GM19372 (cell line): ENCODE measurements at regions not wholly inside any gene's neighbourhood (a gene's known extent, or its start where the extent isn't known, plus 50 kb on each side); places are given as distances from the start of the nearest gene placed in this dataset.
"Not testable (repeated sequence)": the region's sequence is repeated elsewhere in the genome, so short reads cannot be mapped to it uniquely, and the experiment has no call there.

Source experiments
- ATAC-seq: cut with Tn5 transposase; IDR thresholded peaks from one replicate; pipeline ENCODE4 v1.9.1; 2021; ENCODE audit warnings: mild to moderate bottlenecking, low read depth, moderate library complexity; ENCODE audit not compliant: unreplicated experiment

DNA sequence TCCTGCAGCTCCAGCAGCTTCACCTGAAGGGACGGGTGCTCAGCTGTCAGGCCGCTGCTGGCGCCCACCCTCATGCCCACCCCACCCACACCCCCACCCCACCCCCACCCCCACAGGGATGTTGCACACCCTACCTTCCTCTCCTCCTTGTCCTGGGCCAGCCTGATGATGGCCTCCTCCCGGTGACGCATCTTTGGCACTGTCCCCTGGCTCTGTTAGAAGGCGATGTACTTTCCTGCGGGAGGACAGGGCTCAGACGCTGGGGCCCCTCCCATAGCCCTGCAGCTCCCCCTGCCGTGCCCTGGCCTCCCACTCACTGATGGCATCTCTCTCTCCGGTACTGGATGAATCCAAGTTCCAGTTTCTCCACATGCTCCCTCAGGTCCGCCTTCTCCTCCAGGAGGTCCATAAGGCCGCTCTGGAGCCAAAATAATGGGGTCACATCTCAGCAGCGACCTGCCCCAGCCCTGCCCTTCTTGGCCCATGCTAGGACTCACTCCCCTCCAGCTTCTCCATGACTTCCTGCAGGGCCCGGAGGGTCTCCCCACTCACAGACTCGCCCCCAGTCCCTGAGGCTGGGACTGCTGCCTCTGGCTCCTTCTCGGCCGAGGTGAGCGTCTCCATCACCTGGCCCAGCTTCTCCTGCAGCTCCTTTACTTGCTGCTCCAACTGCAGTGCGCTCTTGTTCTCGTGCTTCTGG is 55.2 kb downstream of the GOLGA8B start:
- not testable (repeated sequence) for ATAC-seq

DNA sequence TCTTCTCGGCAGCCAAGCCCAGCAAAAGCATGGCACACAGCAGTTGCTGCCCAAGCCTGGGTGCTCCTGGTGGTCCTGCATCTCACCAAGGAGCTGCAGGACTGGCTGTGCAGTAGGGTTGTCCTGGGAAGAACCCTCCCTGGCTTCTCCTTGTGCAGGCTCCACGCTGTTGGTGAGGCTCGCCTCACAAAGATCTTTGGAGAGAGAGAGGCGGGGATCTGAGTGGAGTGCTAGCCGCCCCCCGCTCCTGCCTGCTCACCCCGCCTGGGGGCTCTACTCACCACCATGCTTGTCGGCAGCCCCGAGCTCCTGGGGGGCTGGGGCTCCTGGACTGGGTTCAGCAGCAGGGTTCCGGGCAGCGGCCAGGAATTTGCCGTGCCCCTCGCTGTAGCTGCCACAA is 55.8 kb downstream of the GOLGA8B start:
- not testable (repeated sequence) for ATAC-seq

DNA sequence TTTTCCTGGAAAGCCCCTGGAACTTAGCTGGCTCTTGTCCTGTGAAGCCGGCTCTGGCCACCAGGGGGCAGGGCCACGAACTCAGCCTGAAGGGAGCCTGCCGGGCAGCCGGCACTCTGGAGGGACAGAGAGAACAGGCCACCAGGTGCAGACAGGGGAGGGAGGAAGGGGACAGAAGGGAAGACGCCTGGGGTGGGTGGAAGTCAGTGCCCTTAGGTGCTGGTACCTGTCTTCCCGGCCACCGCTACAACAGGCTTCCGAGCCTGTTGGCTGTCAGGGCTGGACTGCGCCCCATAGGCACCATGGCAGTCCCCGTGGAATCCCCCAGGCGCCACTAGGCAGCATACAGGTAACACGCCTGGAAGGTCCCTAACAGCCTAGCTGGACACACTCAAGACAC is 59.6 kb downstream of the GOLGA8B start:
- ATAC-seq = not testable (repeated sequence)

DNA sequence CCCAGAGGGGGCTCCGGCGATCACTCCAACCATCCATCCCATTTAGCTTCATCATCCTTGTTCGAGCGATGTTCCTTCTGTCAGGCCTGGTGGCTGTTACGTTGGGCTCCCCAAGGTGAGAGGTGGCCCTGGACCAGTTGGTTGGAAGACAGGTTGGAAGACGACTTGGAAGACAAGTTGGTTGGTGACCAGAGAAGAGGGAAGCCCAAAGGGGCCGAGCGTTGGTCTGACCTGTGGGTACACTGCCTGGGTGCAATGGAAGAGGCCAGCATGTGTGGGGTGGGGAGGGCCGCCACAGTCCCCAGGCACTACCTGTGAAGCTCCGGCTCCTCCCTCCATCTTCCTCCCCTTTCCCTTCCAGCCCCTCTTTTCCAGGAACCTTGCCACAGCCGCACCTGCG is 60.9 kb downstream of the GOLGA8B start:
- not testable (repeated sequence) for ATAC-seq

GRCh38 chr15:34521802-34522485 is 61.5 kb downstream of the GOLGA8B start:
- not testable (repeated sequence) for ATAC-seq

GRCh38 chr15:34520566-34520965 is 62.9 kb downstream of the GOLGA8B start:
- ATAC-seq = no peak

- not testable (repeated sequence) for ATAC-seq
These were observed 63.4 kb downstream of the GOLGA8B start for GRCh38 chr15:34520010-34520409.

DNA sequence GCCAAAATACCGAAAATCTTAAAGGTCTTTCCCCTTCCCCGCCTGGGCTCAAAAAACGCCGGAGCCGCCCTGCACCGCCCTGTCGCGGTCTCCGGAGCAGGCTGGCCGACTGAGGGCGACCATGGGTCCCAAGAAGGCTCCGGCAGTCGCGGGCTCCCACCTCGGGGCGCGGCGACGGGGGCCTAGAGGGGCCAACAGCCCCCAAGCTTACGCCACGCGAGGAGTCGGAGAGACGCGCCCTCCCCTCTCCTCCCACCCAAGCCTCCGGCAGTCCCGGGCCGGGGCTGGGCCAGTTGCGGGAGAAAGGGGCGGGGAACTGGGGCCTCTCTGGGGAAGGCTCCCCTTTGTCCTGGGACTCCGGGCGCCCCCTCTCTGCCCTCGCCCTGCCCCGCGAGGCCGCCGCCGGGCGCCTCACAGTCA is 69.2 kb downstream of the GOLGA8B start:
- ATAC-seq = peak; percentile 53

GRCh38 chr15:34512628-34513027 is 70.8 kb downstream of the GOLGA8B start:
- ATAC-seq = no peak

DNA sequence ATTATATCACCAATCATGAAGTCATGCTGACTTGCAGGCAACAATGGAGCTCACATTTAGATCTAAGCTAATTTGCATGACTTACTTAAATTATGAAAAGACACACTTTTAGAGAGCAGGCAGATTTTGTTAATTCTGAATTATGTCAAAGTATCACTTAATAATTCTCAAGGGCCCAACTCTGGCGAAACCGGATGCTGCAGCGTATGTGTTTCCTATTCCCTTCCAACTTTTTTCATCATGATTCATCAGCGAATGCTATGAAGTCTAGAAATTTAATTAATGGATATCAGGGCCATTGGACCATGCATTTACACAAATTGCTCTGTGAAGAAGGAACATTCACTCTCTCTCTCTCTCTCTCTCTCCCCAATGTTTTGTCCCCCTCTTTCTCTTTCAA is 63.5 kb upstream of the GOLGA8A start:
- no peak for ATAC-seq

GRCh38 chr15:34496207-34496995 is 58.8 kb upstream of the GOLGA8A start:
- no peak for ATAC-seq

DNA sequence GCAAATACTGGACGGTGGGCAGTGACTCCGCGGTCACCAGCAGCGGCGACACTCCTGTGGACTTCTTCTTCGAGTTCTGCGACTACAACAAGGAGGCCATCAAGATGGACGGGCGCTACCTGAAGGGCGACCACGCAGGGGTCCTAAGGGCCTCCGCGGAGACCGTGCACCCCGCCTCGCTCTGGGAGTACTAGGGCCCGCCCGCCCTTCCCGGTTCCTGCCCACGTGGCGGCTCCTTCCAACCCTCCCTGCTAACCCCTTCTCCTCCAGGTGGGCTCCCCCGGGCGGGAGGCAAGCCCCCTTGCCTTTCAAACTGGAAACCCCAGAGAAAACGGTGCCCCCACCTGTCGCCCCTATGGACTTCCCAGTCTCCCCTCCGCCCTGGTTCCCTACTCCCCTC is 58.1 kb upstream of the GOLGA8A start:
- not testable (repeated sequence) for ATAC-seq

GRCh38 chr15:34494084-34494399 is 56.4 kb upstream of the GOLGA8A start:
- no peak for ATAC-seq

GRCh38 chr15:34493001-34493400 is 55.4 kb upstream of the GOLGA8A start:
- ATAC-seq = no peak

GRCh38 chr15:34491488-34491887 is 53.9 kb upstream of the GOLGA8A start:
- not testable (repeated sequence) for ATAC-seq

GRCh38 chr15:34490417-34491193 is 53.0 kb upstream of the GOLGA8A start:
- no peak for ATAC-seq

DNA sequence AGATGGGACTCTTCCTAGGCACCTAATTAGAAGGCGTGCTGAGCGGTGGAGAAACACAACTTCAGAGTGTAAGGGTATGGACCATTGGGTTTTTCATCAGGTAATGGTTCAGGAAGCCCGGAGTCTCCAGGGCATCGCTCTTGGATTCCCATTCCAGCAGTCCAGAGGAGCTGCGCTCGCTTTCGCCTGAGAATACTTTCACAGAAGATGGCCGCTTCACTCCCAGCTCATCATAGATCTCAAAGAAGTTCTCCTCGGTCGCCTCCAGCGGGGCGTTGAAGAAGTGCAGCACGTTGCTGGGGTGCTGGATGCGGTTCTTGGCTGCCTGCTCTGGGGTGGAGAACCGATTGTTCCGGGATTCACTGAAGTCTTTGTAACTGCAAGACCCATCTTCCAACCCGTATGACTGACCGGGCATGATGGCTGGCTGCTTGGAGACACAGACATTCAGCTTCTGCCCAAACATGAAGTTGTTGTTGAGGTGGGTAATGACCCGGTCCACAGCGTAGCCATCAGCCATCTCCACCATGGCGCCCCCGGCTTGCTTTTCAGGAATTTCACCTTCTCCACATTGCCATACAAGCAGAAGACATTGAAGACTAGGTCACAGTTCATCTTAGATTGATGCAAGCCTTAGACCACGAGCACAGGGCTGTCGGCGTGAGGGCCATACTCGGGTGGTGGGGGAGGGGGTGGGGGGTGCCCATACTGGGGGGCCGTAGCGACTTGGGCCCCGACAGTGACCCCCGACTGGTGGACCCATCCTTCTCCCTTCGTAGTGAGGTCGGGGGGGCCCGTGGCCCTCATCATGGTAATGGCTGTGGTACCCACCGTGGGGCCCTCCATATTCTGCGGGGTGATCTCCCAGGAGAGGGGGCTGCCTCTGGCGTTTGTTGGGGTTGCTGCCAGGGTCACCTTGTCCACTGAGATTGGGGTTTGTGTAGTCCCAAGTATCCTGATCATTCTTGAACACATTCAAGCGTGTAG is 51.7 kb upstream of the GOLGA8A start:
- ATAC-seq = not testable (repeated sequence)
